ENCODE measurements at regions not wholly inside any gene's neighbourhood (a gene's known extent, or its start where the extent isn't known, plus 50 kb on each side); places are given as distances from the start of the nearest gene placed in this dataset.

- DNase-seq (ENCODE audit: insufficient read length, low spot score) (no peak), FAIRE-seq (no peak)
- TF ChIP-seq CTCF (IDR thresholded peaks at IDR 0.05; ENCODE audit: insufficient read depth, missing control alignments), result no peak
Measured at GRCh38 chr13:26983543-26984320, 187.9 kb downstream of the USP12 start.

- no peak for DNase-seq (ENCODE audit: insufficient read length, low spot score)
- no peak for TF ChIP-seq CTCF (IDR thresholded peaks at IDR 0.05; ENCODE audit: insufficient read depth, missing control alignments)
- no peak for FAIRE-seq
Measured at GRCh38 chr13:26980099-26981031, 191.2 kb downstream of the USP12 start.

GRCh38 chr13:26979334-26979733 is 192.3 kb downstream of the USP12 start:
- DNase-seq (ENCODE audit: insufficient read length, low spot score) (no peak), FAIRE-seq (no peak)
- TF ChIP-seq CTCF (IDR thresholded peaks at IDR 0.05; ENCODE audit: insufficient read depth, missing control alignments), result no peak

- DNase-seq (ENCODE audit: insufficient read length, low spot score), result no peak
- FAIRE-seq, result no peak
- no peak for TF ChIP-seq CTCF (IDR thresholded peaks at IDR 0.05; ENCODE audit: insufficient read depth, missing control alignments)
Measured at GRCh38 chr13:26978081-26978860, 193.3 kb downstream of the USP12 start.

- DNase-seq (ENCODE audit: insufficient read length, low spot score) (no peak), FAIRE-seq (no peak)
- no peak for TF ChIP-seq CTCF (IDR thresholded peaks at IDR 0.05; ENCODE audit: insufficient read depth, missing control alignments)
Measured at GRCh38 chr13:26977541-26977940, 194.1 kb downstream of the USP12 start.

- FAIRE-seq (no peak), DNase-seq (ENCODE audit: insufficient read length, low spot score) (no peak)
- TF ChIP-seq CTCF (IDR thresholded peaks at IDR 0.05; ENCODE audit: insufficient read depth, missing control alignments), result no peak
Measured at GRCh38 chr13:26976313-26976712, 195.3 kb downstream of the USP12 start.

All from D721Med (cell line).